HG03108 (cell line): ENCODE measurements at regions not wholly inside any gene's neighbourhood (a gene's known extent, or its start where the extent isn't known, plus 50 kb on each side); places are given as distances from the start of the nearest gene placed in this dataset.
"Not testable (repeated sequence)": the region's sequence is repeated elsewhere in the genome, so short reads cannot be mapped to it uniquely, and the experiment has no call there.

Experiments used
- ATAC-seq: cut with Tn5 transposase; IDR thresholded peaks from one replicate; pipeline ENCODE4 v1.9.1; 2021; ENCODE audit warnings: moderate library complexity; ENCODE audit not compliant: unreplicated experiment

GRCh38 chrX:1020634-1021166 lies 191.7 kb downstream of the CRLF2 start:
- no peak for ATAC-seq

DNA sequence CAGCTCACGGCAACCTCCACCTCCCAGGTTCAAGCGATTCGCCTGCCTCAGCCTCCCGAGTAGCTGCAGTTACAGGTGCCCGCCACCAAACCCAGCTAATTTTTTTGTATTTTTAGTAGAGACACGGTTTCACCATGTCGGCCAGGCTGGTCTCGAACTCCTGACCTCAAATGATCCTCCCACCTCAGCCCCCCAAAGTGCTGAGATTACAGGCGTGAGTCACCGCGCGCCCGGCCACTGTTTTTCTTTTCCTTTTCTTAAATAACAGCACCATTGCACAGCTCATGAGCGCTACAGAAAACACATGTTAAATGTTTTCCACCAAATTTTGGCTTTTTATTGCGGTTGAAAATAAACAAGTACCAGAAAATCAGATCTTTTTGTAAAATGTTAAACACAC lies 195.5 kb downstream of the CRLF2 start:
- ATAC-seq, result not testable (repeated sequence)

DNA sequence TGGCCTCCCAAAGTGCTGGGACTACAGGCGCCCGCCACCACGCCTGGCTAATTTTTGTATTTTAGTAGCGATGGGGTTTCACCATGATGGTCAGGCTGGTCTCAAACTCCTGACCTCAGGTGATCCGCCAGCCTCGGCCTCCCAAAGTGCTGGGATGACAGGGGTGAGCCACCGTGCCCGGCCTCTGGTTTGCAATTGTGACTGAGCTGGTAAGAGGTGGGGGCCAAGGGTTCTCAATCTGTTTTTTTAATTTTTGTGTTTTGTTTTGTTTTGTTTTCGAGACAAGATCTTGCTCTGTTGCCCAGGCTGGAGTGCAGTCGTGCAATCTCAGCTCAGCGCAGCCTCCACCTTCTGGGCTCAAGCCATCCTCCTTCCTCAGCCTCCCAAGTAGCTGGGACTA lies 196.2 kb downstream of the CRLF2 start:
- ATAC-seq, result not testable (repeated sequence)

GRCh38 chrX:1012678-1013300 lies 199.7 kb downstream of the CRLF2 start:
- no peak for ATAC-seq

- no peak for ATAC-seq
Observed at GRCh38 chrX:1011691-1012283, 200.7 kb downstream of the CRLF2 start.

DNA sequence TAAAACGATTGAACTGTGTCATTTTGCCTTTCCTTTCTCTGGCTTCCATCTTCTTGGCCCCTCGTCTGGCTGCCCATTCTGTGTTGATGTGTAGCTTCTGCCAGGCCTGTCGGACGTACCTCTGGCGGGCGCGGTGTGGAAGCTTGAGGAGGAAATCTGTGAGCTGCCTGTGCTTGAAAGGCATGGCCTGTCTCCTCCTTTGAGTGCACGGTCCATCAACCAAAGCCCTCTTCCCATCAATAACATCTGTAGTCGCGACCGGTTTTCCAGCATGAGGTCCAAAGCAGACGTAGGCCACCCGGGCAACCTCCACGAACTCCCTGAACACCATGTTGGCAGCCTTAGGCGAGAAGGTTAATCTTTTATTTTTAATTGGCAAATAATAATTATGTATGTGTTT lies 202.7 kb downstream of the CRLF2 start:
- no peak for ATAC-seq

- no peak for ATAC-seq
Observed at GRCh38 chrX:1006156-1006730, 206.2 kb downstream of the CRLF2 start.

GRCh38 chrX:1002611-1003010 lies 209.8 kb downstream of the CRLF2 start:
- ATAC-seq, result no peak

GRCh38 chrX:997631-998137 lies 214.8 kb downstream of the CRLF2 start:
- ATAC-seq, result no peak

- no peak for ATAC-seq
Observed at GRCh38 chrX:994780-995179, 217.7 kb downstream of the CRLF2 start.

GRCh38 chrX:989959-990510 lies 222.4 kb downstream of the CRLF2 start:
- peak; percentile 97 for ATAC-seq

GRCh38 chrX:988530-988929 lies 223.9 kb downstream of the CRLF2 start:
- not testable (repeated sequence) for ATAC-seq

- no peak for ATAC-seq
Observed at GRCh38 chrX:981791-982626, 230.4 kb downstream of the CRLF2 start.

DNA sequence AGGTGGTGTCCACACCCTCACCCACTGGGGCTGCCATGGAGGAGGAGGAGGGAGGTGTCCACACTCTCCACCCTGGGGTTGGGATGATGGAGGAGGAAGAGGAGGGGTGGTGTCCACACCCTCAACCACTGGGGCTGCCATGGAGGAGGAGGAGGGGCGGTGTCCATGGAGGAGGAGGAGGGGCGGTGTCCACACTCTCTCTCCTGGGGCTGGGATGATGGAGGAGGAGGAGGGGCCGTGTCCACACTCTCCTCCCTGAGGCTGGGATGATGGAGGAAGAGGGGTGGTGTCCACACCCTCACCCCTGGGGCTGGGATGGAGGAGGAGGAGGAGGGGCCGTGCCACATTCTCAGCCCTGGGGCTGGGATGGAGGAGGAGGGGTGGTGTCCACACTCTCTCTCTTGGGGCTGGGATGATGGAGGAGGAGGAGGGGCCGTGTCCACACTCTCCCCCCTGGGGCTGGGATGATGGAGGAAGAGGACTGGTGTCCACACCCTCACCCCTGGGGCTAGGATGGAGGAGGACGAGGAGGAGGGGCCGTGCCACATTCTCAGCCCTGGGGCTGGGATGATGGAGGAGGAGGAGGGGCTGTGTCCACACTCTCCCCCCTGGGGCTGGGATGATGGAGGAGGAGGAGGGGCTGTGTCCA lies 231.7 kb downstream of the CRLF2 start:
- ATAC-seq, result no peak

- ATAC-seq, result not testable (repeated sequence)
Observed at GRCh38 chrX:979127-979526, 233.3 kb downstream of the CRLF2 start.

DNA sequence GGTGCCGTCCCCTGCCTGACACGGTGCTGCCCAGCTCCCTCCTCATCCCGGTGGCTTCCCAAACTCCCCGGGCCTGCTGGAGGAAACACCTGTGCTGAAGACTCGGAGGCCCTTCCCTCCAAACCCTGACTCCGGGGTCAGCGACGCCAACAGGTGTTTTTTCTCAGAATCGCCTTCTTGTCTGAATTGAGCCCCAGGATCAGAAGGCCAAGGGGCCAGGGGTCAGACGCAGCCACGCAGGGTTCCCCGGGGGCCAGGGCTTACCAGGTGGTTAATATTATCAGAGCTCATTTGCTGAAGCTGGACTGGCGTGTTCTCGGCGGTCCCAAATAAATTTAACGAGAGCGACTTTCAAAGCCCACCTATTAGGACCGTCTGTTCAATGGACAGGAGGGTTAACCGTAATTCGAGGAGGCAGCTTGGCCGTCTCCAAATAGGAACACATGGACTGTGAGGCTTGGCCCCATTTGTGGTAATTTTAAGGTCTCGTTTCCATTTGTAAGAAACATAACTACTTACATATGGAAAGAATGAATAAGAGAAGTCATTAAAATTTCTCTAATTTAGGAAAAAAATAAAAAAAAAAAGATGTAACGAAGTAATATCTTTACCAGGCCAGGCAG lies 239.3 kb downstream of the CRLF2 start:
- ATAC-seq, result no peak

- no peak for ATAC-seq
Observed at GRCh38 chrX:968148-968965, 244.1 kb downstream of the CRLF2 start.

GRCh38 chrX:966396-967070 lies 245.9 kb downstream of the CRLF2 start:
- ATAC-seq, result no peak
